Stomach (tissue), 8 donors: ENCODE measurements at regions not wholly inside any gene's neighbourhood (a gene's known extent, or its start where the extent isn't known, plus 50 kb on each side); places are given as distances from the start of the nearest gene placed in this dataset.

Source experiments
- DNase-seq, 2 donors: peaks; one replicate each; pipeline versions ENCODE4 v3.0.0 to v3.0.0-alpha.2; 2013 to 2019
- H3K27ac ChIP-seq, 5 donors: fragments of 200-600 bp in 4 of 5; sonication (generic) in 4 of 5; one replicate each; pipeline ENCODE4 v1.5.1; 2013 to 2019; ENCODE audit warnings: mild to moderate bottlenecking in 1 of 5, moderate library complexity in 1 of 5
- H3K27me3 ChIP-seq, 3 donors: fragments of 200-600 bp; sonication (generic); one replicate each; pipeline ENCODE4 v1.5.1; 2017 to 2019; ENCODE audit warnings: mixed run types in 1 of 3
- H3K36me3 ChIP-seq, 4 donors: fragments of 200-600 bp; sonication (generic); 1 replicate in 3 of 4; 2 replicates in 1 of 4; pipeline ENCODE4 v1.5.1; 2016 to 2019
- H3K4me1 ChIP-seq, 4 donors: fragments of 200-600 bp; sonication (generic); one replicate each; pipeline ENCODE4 v1.5.1; 2016 to 2019
- H3K4me3 ChIP-seq, 4 donors: fragments of 200-600 bp; sonication (generic) in 3 of 4; one replicate each; pipeline ENCODE4 v1.5.1; 2016 to 2019; ENCODE audit warnings: mild to moderate bottlenecking in 1 of 4
- H3K9me3 ChIP-seq, 4 donors: fragments of 200-600 bp; sonication (generic); one replicate each; pipeline ENCODE4 v1.5.1; 2016 to 2019
- CTCF ChIP-seq, 7 experiments: fragments of 450-650 bp in 4 of 7; fragments of 200-600 bp in 3 of 7; sonication (generic) in 3 of 7; IDR thresholded peaks; one replicate each; pipeline ENCODE4 v1.5.1; 2016 to 2019; ENCODE audit warnings: antibody characterized with exemption in 7 of 7, control low read depth in 2 of 7, mild to moderate bottlenecking in 1 of 7
- EP300 ChIP-seq: sonication (generic); formaldehyde crosslinking; IDR thresholded peaks from one replicate; pipeline ENCODE4 v1.6.1; 2017; ENCODE audit warnings: antibody characterized with exemption
- POLR2A ChIP-seq, 4 donors: fragments of 450-650 bp; IDR thresholded peaks; one replicate each; pipeline ENCODE4 v1.6.1; 2016; ENCODE audit warnings: antibody characterized with exemption in 4 of 4, control low read depth in 2 of 4, mild to moderate bottlenecking in 1 of 4, moderate library complexity in 1 of 4
- POLR2AphosphoS5 ChIP-seq, 3 donors: sonication (generic); formaldehyde crosslinking; IDR thresholded peaks; one replicate each; pipeline ENCODE4 v1.6.1; 2016; ENCODE audit warnings: antibody characterized with exemption in 3 of 3
- WGBS, 5 donors: extraction: QIAGEN DNeasy Blood & Tissue Kit in 3 of 5; methylation state at CpG; one replicate each; pipeline versions ENCODE4 v1.1.5 to v1.1.7; 2013 to 2018; 5-methylcytosine and 5-hydroxymethylcytosine counted together
- intact Hi-C: fragments of 100-400 bp; cut with DNase I; formaldehyde crosslinking; loops from one replicate; pipeline ENCODE4 v1.15.1; 2023; ENCODE audit warnings: low total_unique reads
- donor health status: healthy with polysubstance abuse.
- donor health status: Bipolar disorder and iron deficiency.
- donor health status: healthy.

- Histone ChIP-seq H3K4me3 (no peak overlapping the region), H3K36me3 (no peaks in the 10 kb centered on the region), H3K27ac (no peak overlapping the region), H3K27me3 (no peaks in the 10 kb centered on the region), H3K9me3 (no peaks in the 10 kb centered on the region), H3K4me1 (no peaks in the 10 kb centered on the region)
- intact Hi-C loops, result no loop called here
- DNase-seq, result no peak
- WGBS, 5 donors, result 80 to 89% (median 85%) methylated on average over 5 of the region's 5 CpGs
- no peak for TF ChIP-seq CTCF (IDR thresholded peaks at IDR 0.05)
- no peak for TF ChIP-seq POLR2AphosphoS5 (IDR thresholded peaks at IDR 0.05)
- no peak for TF ChIP-seq POLR2A (IDR thresholded peaks at IDR 0.05)
- TF ChIP-seq EP300, result no peak
These were observed 495.8 kb upstream of the POU3F3 start for GRCh38 chr2:104358122-104358521.

- TF ChIP-seq POLR2A (IDR thresholded peaks at IDR 0.05) (no peak), EP300 (no peak), CTCF (IDR thresholded peaks at IDR 0.05) (no peak), POLR2AphosphoS5 (IDR thresholded peaks at IDR 0.05) (no peak)
- intact Hi-C loops, result no loop called here
- no peak overlapping the region for H3K4me3 ChIP-seq
- no peaks in the 10 kb centered on the region for H3K9me3 ChIP-seq
- H3K4me1 ChIP-seq, result no peaks in the 10 kb centered on the region
- WGBS, 5 donors, result 32 to 58% (median 41%) methylated on average over 5 of the region's 5 CpGs
- no peak overlapping the region for H3K27ac ChIP-seq
- no peaks in the 10 kb centered on the region for H3K36me3 ChIP-seq
- DNase-seq, result no peak
- no peaks in the 10 kb centered on the region for H3K27me3 ChIP-seq
These were observed 492.5 kb upstream of the POU3F3 start for GRCh38 chr2:104361414-104361813.

DNA sequence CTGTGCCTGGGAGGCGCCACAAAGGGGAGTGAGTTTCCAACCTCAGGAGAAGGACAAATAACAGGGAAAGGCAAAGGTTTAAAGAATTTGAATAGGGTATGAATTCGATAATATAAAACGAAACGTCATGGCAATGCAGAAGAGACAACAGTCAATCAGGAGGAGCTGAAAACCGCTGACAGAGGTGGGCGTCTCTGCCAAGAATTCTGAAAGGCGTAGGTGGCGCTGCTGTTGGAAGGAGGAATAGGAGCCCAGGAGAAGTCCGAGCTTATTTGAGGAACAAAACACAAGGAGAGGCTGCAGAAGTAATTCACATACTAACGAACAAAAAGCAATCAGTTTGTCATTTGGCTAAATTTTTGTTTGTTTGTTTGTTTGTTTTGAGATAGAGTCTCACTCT, 485.8 kb upstream of the POU3F3 start:
- no peak for DNase-seq
- Histone ChIP-seq H3K4me3 (no peak overlapping the region), H3K4me1 (no peaks in the 10 kb centered on the region), H3K27ac (no peak overlapping the region), H3K27me3 (no peaks in the 10 kb centered on the region), H3K9me3 (no peaks in the 10 kb centered on the region), H3K36me3 (no peaks in the 10 kb centered on the region)
- intact Hi-C loops, result no loop called here
- TF ChIP-seq EP300 (no peak), POLR2A (IDR thresholded peaks at IDR 0.05) (no peak), CTCF (IDR thresholded peaks at IDR 0.05) (no peak), POLR2AphosphoS5 (IDR thresholded peaks at IDR 0.05) (no peak)
- WGBS, 5 donors, result 77 to 84% (median 79%) methylated on average over 10 of the region's 10 CpGs

DNA sequence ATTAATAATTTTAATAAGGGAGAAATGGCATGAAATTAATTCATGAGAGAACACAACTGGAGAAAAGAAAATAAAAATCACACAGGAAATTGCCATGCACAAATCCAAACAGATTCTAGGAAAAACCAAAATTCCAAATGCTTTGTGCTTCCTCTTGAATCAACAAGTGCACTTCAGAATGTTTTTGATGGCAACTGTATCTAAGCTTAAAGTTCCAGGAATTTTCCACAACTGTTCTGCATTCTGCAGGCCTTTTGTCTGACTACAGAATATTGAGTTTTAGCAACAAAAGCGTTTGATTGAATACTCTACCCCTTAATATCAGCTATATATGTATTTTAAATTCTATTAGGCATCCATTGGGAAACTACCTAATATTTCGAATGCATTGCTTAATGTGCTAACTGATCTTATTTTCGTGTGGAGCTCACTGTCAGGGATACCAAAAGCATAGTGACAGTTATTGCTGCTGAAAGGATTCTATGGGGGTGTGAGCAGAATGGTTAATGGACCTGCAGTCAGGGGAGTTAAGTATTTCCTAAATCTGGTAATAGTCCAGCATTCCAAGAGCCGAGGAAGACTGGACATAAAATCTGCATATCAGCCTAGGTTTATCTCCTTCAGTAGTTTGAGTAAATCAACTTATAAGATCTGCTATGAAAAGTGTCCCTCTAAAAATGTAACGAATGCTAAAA, 482.7 kb upstream of the POU3F3 start:
- no peaks in the 10 kb centered on the region for H3K4me1 ChIP-seq
- H3K27ac ChIP-seq, result no peak overlapping the region
- no peak for DNase-seq
- WGBS, 5 donors, result 43 to 49% (median 45%) methylated on average over 5 of the region's 5 CpGs
- intact Hi-C loops, result no loop called here
- H3K4me3 ChIP-seq, result no peak overlapping the region
- H3K9me3 ChIP-seq, result no peaks in the 10 kb centered on the region
- H3K36me3 ChIP-seq, result no peaks in the 10 kb centered on the region
- TF ChIP-seq CTCF (IDR thresholded peaks at IDR 0.05) (no peak), EP300 (no peak), POLR2A (IDR thresholded peaks at IDR 0.05) (no peak)
- H3K27me3 ChIP-seq, result no peaks in the 10 kb centered on the region
